SK-N-DZ (cell line): ENCODE measurements at regions not wholly inside any gene's neighbourhood (a gene's known extent, or its start where the extent isn't known, plus 50 kb on each side); places are given as distances from the start of the nearest gene placed in this dataset.

Source experiments
- DNase-seq: peaks from one replicate; pipeline ENCODE4 v3.0.0-alpha.2; 2015; ENCODE audit warnings: low spot score

DNA sequence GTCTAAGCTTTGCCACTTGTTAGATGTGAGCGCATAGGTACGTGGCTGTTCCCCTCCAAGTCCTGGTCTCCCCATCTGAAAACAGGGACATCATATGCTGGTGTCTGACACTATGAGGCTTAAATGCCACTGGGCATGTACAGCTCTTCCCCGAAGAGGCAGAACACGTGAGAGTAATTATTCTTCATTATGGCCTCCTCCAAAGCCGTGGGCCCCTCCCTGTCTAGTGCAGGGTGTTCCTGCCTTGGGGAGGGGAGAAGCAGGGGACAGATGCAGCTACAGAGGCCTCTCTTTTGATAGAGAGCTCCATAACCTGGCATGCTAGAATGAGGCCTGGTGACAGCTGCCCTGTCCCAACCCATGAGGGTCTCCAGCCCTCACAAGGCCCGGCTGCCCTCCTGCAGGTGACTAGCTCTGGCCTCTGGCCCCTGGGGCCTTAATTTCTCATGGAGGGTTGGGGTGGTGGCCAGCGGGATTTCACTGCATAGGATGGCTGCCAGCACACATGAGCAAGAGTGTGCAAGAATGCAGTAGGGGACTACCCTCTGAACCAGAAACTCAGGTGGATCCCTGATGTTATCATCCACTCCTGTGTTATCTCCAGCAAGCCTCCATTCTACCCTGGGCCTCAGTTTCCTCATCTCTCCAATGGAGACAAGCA, 334.6 kb downstream of the MN1 start:
- no peak for DNase-seq

DNA sequence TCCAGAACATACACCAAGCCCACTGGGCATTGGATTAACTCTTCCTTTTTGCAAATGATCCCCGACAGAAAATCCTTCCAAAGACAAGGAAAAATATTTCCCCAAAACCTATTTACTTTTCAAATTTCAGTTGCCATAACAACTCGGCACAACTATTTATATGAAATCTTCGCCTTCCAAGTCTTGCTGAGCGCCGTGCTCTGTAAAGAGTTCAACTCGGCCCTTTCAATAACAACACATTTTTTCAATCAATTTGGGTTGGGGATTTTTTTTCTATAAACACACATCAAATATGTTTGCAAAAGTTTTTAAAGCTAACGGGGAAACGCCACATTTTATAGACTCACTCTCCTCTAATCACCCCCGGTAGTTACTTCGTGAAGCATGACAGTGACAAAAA, 333.8 kb downstream of the MN1 start:
- no peak for DNase-seq

DNA sequence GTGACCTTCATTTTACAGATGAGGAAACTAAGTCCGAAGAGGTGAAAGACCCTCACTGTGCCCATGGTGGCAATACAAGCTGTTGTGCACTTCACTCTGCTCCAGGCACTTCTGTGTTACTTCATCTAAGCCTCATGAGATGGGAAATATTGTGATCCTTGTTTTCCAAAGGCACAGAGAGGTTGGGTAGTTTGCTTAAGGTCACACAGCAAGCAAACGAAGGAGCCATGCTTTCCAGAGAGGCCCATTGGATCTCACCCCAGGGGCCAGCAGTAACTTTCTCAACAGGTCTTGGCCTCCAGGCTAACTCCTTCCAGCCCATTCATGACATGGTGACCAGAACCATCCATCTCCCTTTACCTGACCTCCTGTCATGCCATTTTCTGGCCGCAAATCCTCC, 332.8 kb downstream of the MN1 start:
- no peak for DNase-seq

DNA sequence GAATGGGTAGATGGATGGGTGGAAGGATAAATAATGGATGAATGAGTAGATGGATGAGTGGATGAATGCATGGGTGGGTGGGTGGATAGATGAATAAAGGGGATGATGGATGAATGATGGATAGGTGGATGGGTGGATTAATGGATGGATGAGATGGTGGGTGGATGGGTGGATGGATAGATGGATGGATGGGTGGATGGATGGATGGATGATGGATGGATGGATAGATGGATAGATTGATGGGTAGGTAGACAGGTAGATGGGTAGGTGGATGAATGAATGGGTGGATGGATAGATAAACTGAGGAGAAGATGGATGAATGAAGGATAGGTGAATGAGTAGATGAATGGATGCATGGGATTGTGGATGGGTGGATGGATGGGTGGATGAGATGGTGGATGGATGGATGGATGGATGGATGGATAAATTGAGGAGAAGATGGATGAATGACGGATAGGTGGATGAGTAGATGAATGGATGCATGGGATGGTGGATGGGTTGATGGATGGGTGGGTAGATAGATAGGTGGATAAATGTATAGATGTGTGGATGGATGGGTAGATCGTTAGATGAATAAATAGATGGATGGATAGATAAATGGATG, 331.3 kb downstream of the MN1 start:
- no peak for DNase-seq

DNA sequence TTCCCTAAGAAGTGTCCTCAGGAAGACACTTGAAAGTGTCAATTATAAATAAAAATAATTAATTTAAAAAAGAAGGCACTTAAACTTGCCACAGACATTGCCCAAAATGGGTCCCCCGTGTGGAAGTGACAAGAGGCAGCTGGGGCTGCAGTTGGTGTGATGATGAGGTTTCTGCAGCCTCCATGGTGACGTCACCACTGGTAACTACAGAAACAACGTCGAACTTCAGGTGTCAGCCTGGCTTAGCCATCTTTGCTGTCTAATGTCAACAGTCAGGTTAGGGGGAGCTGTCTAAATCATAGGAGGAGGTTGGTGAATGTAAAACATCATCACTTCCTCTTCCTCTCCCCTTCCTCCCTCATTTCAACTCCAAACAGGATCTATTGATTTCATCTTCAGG, 328.6 kb downstream of the MN1 start:
- DNase-seq, result no peak

DNA sequence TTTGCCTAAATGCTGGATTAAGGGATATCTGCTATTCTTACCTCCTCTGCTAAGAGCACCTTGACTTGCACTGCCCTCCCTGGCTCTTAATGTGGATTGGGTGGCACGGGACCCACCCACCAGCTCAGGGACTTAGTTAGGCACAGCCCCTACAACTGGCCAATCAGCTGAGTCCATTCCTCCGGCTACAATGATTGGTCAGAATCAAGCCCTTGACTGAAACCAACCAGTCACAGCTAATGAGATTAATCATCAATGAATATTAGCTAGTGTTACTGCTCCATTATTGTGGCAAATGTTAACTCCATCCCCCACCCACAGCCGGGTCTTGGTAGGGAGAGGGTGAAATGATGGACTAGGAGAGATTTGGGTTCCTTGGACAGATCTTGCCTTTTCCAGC, 328.0 kb downstream of the MN1 start:
- no peak for DNase-seq

DNA sequence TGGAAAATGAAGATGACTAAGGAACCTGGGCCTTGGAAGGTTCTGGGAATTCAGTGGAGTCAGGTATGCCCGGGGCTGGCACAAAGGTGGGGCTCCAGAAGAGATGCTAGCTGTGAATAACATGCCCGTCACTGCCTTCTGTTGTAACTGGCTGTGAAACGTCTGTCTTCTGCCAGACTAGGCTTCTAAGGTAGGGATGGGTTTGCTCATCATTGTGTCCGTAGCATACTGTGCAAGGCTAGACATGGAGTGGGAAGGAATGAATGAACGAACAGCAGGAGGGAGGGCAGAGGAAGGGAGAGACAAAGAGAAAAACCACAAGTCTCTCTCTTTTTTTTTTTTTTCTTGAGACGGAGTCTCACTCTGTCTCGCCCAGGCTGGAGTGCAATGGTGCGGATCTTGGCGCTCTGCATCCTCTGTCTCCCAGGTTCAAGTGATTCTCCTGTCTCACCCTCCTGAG, 327.4 kb downstream of the MN1 start:
- DNase-seq, result no peak

DNA sequence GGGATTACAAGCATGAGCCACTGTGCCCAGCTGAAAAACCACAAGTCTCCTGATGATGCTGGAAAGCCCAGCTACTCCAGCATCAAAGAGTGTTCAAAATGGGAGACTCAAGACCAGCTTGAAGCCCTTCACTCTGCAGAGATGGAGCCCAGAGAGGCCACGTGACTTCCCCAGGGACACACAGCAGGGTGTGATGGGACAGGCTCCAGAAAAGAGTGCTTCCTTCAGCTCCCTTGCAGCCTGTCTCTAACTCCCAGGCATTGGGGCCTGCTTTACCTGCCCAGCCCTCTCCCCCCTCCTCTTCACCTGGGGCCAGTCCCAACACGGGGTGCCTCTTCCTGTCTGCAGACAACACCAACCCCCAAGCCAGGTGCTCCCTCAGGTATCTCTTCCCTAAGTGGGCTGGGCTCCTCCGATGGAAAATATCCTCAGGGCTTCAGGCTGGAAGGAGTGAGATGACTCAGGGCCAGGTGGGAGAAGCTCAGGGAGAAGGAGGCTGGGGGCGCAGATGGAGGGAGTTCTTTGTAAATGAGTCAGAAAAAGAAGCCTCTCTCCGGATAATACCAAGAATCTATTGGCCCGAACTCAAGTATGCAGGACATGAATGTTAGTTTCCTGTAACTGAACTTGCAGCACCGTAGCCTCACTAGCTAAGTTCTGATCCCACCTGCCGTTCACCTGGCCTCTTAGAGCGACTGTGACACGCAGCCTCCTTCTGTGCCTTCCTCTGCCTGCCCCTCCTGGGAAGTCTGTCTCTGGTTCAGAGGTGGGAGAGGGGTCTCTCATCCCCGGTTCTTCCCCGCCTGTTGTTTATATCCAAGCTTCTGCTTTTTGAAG, 326.6 kb downstream of the MN1 start:
- no peak for DNase-seq

DNA sequence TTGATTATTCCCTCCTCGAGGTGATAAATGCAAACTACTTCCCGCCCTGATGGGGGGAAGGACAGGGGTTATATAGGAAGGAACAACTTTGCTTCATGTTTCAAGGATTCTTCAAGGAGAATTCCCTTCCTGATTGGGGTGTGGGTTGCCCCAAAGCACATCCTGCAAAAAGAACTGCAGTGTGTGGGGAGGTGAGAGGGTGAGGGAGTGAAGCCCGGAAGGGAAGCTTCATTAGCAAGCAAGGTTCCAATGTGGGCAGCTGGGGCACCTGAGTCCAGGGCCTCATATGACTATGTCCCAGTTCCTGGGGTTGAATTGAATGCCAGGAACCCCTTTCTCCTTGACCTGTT, 326.0 kb downstream of the MN1 start:
- no peak for DNase-seq

DNA sequence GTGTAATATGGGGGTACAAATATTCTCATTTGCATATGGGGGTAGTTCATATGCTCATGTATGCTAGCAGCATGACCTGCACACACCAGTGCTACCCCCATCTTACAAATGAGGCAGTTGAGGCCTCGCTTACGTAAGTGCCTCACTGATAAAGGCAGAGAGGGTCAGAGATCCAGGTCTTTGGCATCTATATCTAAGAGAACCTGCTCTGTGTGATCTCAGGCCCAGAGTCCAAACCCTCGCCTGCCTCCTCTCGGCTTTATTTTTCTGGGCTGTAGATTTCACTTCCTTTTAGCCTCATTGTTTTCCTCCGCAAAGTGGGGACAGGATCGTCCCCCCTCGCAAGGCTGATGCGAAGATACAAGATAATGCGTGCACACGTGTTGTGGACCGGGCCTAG, 325.2 kb downstream of the MN1 start:
- no peak for DNase-seq

DNA sequence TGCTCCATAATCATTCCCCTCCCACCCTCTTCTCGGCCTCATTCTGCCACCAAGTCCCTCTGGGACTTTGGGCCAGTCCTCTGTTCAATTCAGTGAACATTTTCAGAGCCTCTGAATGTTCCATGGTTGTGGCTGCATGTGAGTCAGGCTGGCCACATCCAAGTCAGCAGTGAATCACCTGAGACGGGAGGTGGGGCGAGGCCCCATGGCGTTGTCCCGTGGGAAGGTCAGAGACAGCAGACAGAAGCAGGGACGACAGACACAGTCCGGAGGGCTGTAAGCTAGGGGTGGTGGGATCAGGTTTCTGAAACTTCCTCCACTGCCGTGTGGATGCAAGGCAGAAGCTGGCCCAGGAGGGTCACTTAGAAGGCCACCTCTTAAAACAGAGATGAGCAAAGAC, 324.8 kb downstream of the MN1 start:
- DNase-seq, result no peak

DNA sequence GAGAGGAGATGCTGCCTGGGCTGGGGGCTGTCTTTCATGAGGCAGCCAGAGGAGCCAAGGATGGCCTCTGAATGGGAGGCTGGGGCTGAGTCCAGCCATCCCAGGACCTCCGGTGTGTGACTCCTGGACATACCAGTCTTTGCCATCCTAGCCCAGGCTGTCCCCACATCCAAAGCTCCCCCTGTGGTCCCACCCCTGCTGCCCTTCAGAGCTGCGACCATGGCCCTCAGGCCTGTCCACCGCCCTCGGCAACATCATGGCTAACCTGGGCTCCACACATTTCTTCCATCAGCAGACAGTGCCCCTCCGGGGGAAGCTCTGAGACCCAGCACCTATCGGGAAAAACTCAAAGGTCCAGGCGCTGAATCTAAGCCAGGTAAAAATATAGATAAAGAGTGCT, 324.4 kb downstream of the MN1 start:
- DNase-seq, result no peak

DNA sequence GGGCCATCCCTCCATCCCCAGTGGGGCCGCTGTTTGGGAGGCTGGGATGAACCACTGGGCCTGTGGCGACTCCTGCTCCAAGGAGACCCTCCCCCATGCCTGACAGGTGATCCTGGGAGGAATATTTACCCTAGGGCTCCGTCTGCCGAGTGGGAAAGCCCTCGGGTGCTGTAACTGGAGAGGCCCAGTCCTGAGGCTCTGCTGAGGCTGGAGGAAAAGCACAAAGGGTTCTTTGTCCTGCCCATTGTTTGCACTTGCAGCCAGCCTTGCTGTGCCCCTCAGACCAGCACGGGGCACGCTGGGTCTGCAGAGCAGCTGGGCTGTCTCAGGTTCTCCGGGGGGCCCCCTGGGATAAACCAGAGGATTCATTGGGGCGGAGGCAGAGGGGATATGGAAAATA, 321.1 kb downstream of the MN1 start:
- DNase-seq, result no peak

DNA sequence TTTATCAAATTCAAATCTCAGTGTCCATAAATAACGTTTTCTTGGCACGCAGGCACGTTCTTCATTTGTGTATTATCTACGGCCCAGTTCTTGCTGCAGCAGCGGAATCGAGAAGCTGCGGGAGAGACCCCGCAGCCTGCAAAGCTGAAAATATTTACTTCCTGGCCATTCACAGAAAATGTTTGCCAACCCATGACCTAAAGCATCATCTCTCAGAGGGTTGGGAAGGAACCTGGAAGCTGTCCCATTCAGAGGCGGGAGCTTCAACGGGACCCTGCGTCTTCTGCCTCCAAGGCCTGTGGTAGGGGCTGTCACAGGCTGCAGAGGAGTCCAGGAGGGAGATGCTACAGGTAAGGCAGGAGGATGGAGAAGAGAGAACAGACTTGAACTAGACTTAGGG, 319.2 kb downstream of the MN1 start:
- no peak for DNase-seq

DNA sequence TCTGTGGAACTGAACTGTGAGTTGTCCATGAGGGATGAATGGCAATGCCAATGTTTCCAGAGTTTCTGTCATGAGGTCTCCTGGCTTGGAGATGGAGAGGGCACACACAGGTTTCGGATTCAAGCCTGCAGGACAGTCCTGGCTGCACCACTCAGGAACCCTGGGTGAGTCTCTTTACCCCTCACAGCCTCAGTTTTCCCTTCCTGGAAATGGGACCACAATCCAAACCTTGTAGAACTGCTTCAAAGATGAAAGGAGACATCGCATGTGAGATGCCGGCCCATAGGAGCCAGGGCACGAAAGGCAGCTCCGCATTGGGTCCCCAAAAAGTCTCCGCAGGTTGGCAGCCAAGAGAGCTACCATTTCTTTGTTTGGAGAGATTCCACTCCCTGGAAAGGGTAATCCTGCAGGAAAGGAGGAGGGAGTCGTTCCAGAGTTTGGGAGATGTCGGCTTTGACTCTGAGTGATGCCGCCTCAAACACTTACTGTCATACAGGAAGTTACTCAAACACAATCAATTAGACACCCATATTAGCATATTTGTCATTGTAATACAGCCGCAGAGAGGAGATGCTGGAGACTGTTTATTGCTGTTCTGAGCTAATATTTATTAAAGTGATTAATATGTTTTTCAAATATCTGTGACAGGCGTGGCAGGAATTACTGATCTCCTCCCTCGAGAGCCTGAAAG, 318.3 kb downstream of the MN1 start:
- no peak for DNase-seq

DNA sequence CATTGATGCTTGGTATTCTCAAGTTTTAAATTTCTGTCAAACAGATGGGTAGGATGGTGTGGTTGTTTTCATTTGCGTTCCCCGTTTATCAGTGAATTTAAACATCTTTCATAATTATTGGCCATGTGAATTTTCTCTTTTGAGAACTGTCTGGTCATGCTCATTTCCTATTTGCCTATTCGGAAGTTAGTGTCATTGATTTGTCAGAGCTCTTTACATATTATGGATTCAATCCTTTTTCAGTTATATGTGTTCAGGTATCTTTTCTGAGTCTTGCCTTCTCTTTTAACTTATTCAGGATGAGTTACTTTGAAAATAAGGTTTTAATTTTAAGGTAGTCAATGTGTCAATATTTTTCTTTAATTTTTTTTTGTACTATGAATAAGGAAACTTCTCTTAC, 315.7 kb downstream of the MN1 start:
- DNase-seq, result no peak

DNA sequence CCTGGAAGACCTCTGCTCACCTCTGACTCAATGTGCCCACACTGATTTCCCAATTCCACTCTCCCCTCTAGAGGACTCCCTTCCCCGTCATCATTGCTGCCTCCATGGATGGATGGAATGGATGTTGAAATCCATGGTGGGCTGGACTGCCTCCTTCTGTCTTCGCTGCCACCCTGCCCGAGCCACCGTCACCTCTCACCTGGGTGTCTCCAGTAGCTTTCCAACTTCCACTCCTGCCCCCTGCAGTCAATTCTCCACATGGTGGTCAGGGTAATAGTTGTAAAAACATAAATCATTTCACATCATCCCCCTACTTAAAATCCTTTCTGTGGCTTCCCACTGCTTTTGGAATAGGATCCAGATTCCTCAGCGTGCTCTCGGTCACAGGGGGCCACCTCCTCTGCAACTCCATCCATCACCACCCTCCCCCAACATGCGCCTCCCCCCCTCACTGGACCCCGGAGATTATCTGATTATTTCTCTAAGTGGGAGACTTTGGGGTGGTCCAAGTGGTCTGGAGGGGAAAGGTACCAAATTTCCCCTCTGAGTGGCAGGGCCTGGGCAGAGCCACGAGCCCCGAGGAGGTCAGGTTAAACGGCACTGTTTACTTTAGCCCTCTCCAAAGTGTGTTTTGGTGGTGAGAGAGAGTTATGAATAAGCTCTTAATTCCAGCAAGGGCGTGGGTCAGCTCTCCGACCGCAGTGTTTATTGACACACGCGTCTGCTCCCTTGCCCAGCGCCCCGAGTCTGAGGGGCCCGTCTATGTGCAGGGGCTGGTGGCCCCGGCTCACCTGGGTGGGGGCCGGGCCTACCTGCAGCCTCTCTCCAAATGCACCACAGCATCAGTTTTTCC, 313.7 kb downstream of the MN1 start:
- DNase-seq, result no peak

DNA sequence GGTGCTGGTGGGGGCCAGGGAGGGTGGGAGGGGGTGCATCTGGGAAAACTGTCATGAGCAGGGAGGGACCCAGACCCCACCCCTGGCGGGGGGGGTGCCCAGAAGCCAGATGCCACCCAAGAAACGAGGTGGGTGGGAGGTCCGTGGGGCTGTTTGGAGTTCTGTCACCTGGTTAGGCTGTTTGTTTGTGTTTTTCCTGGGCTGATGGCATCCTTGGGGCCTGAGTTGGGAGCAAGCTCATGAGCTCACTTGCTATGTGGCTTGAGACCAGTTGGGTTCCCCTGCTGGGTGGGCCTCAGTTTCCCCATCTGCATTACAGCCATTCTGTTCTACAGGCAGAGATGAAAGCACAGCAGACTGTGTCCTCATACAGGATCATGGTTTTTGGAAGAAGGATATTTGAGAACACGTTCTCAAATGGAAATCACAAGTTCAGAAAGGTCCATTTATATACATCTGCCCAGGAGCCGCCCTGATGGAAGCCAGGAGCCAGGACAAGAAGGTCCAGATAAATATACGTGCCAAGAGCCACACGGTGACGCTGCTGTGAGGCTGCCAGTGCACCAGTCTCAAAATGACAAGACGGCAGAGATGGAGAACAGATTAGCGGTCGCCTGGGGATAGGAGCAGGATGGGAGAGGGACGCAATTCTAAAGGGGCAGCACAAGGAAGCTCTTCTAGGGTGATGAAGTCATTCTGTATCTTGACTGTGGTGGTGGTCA, 312.9 kb downstream of the MN1 start:
- peak; percentile 4 for DNase-seq

DNA sequence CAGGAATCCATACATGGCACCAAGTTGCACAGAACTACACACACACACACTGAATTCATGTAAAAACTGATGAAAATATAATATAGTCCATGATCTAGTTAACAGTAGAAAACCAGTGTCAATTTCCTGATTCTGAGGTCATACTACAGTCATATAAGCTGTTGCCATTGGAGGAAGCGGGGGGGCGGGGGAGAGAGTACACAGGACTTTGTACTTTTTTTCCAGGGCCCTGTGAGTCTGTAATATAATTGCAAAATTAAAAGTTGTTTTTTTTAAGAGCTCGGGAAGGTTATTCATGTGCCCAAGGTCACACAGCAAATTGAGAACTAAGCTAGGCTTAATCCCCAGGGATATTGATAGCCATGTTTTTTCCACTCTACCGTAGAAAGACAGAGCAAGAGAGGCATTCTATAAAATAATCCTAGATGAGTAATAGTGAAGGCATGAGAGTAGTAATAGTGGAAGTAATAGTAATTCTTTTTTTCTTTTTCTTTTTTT, 312.3 kb downstream of the MN1 start:
- no peak for DNase-seq

DNA sequence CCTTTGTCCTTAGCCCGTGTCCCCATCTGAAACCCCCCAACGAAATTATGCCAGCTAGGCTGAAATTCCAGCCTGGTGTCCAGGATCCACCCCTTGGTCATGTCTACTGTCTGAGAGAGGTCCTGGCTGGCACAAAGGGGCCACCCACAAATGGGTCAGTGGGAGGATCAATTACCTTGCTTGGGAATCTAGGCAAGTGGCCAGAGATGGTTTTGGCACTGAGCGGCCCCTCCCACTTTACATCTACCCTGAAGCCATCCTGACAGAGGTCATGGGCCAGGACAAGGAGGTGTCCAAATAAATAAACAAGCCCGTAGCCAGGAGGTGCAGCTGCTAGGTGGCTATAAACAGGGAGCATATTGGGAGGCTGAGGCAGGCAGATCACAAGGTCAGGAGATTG, 311.5 kb downstream of the MN1 start:
- DNase-seq, result no peak

DNA sequence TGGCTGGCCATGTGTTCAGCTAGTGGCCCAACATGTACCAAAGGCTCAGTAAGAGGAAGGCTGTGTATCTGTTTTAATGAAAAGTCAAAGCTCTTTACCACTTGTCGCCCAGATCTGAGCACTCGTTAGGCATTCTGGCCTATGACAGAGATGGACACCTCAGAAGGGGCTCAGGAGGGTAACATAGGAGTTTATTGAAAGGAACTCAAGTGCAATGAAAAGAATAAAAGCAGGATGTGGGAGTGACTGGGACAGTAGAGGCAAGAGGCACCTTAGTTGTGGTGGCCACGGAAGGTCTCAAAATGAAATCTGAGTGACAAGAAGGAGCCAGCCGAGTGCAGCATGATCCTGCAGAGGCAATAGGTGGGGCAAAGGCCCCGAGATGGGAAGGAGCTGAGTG, 309.7 kb downstream of the MN1 start:
- DNase-seq, result no peak
